Inflammatory macrophage treated with lipopolysaccharide for 4 hours (primary cell): ENCODE measurements at regions not wholly inside any gene's neighbourhood (a gene's known extent, or its start where the extent isn't known, plus 50 kb on each side); places are given as distances from the start of the nearest gene placed in this dataset.
"Not testable (repeated sequence)": the region's sequence is repeated elsewhere in the genome, so short reads cannot be mapped to it uniquely, and the experiment has no call there.

ENCODE experiments used
- DNase-seq: peaks from one replicate; pipeline ENCODE4 v3.0.0-alpha.2; 2020

GRCh38 chr7:101679653-101680173 lies 50.6 kb upstream of the MYL10 start:
- not testable (repeated sequence) for DNase-seq

GRCh38 chr7:101680406-101681145 lies 51.5 kb upstream of the MYL10 start:
- DNase-seq, result no peak

GRCh38 chr7:101681170-101682007 lies 52.3 kb upstream of the MYL10 start:
- DNase-seq, result peak; percentile 35

- no peak for DNase-seq
Measured at GRCh38 chr7:101684983-101685330, 55.9 kb upstream of the MYL10 start.

GRCh38 chr7:101686030-101686429 lies 56.9 kb upstream of the MYL10 start:
- DNase-seq, result no peak

DNA sequence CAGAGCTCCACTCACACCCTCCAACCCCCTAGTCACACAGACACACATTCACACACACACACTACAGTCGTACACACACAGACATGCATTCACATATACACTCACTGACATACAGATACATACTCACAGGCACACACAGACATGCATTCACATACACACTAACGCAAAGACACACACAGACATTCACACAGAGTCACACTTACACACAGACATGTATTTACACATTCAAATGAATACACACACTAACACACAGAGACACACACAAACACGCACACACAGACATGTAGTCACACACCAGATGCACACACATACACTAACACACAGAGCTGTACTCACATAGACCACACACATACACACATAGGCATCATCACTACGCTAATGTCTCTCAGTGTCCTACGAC lies 58.0 kb upstream of the MYL10 start:
- DNase-seq, result no peak

DNA sequence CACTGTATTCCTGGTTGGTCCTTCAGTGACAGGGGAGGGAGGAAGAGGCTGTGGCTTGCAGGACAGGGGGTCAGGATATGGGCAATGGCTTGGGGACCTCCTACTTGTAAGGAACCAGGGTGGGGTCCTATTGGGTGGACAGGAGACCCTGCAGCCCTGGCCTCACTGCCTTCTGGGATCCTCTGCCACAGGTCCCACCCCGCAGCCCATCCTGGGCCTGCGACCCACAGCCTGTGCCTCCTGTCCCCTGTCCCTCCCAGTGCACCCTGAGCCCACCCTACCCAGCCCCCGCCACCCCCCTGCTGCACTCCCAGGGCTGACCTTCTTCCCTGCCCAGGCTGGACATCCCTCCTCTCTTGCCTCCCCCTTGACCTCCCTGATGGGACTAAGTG lies 58.7 kb upstream of the MYL10 start:
- DNase-seq, result no peak

- peak; percentile 58 for DNase-seq
Measured at GRCh38 chr7:101688183-101688831, 59.2 kb upstream of the MYL10 start.

GRCh38 chr7:101688995-101689907 lies 60.2 kb upstream of the MYL10 start:
- DNase-seq, result no peak

DNA sequence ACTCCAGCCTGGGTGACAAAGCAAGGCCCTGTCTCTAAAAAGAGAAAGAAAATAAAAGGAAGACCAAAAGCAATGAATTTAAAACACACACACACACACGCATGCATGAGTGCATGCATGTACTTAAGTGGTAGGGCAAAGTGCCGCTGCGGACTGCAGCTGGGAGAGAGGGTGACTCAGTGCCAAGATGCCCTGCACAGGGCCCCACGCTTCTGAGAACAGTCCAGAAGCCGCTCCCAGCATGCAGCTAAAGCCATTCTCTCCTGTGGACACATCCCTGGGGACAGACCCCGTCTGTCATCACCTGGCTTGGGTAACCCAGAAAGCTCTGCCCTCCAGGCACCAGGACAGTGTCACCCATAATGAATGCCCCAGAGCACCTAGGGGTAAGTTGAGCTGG lies 61.0 kb upstream of the MYL10 start:
- no peak for DNase-seq

- DNase-seq, result peak; percentile 64
Measured at GRCh38 chr7:101691822-101692384, 62.8 kb upstream of the MYL10 start.

- no peak for DNase-seq
Measured at GRCh38 chr7:101693498-101694091, 64.5 kb upstream of the MYL10 start.

GRCh38 chr7:101698964-101699363 lies 69.9 kb upstream of the MYL10 start:
- DNase-seq, result no peak

- DNase-seq, result no peak
Measured at GRCh38 chr7:101699399-101699798, 70.3 kb upstream of the MYL10 start.

- no peak for DNase-seq
Measured at GRCh38 chr7:101699881-101700823, 71.1 kb upstream of the MYL10 start.

GRCh38 chr7:101701153-101701794 lies 72.2 kb upstream of the MYL10 start:
- DNase-seq, result no peak

GRCh38 chr7:101702362-101702850 lies 73.3 kb upstream of the MYL10 start:
- no peak for DNase-seq

DNA sequence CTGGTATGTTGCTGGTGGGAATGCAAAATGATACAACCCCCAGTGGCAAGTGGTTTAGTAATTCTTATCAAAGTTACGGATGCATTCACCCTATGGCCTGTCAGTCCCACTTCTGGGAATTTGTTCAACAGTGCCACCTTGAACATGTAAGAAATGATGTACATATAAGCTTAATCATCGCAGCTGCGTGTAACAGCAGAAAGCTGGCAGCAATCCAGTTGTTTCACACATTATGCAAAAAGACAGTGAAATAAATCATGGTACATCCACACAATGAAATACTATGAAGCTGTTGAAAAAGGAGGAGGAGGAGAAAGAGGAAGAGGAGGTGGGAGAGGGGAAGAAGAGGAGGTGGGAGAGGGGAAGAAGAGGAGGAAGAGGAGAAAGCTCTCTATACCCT lies 76.2 kb upstream of the MYL10 start:
- peak; percentile 54 for DNase-seq

GRCh38 chr7:101707587-101707986 lies 78.5 kb upstream of the MYL10 start:
- DNase-seq, result no peak

GRCh38 chr7:101708223-101708622 lies 79.1 kb upstream of the MYL10 start:
- DNase-seq, result no peak
